ENCODE measurements at regions not wholly inside any gene's neighbourhood (a gene's known extent, or its start where the extent isn't known, plus 50 kb on each side); places are given as distances from the start of the nearest gene placed in this dataset.

GRCh38 chr3:194865061-194865460 lies 179.4 kb downstream of the FAM43A start:
- H3K4me2 ChIP-seq (ENCODE audit: low read depth, low read length, poor library complexity, severe bottlenecking): no peak overlapping the region
- TF ChIP-seq EZH2phosphoT487 (conservative IDR thresholded peaks at IDR 0.05; ENCODE audit: low read length) (no peak), CTCF (IDR thresholded peaks at IDR 0.05; ENCODE audit: insufficient read depth, low read length, poor library complexity, severe bottlenecking) (no peak)
- H3K36me3 ChIP-seq (ENCODE audit: low read length): no peaks in the 10 kb centered on the region
- H3K27me3 ChIP-seq (ENCODE audit: low read length): no peaks in the 10 kb centered on the region
- H3K27ac ChIP-seq (ENCODE audit: low read depth, low read length): no peak overlapping the region
- H3K79me2 ChIP-seq (ENCODE audit: insufficient read depth, low read length): no peaks in the 10 kb centered on the region
- H3K4me3 ChIP-seq (ENCODE audit: insufficient read depth, low read length, poor library complexity, severe bottlenecking): no peak overlapping the region
- no peaks in the 10 kb centered on the region for H3K9me3 ChIP-seq (ENCODE audit: insufficient read depth, low read length)
- H3K9ac ChIP-seq (ENCODE audit: low read length): no peak overlapping the region
- no peaks in the 10 kb centered on the region for H3K9me2 ChIP-seq (replicated peaks; ENCODE audit: insufficient read depth, low read length)
- H2AFZ ChIP-seq (ENCODE audit: low read depth, low read length, severe bottlenecking): no peak overlapping the region
- no peaks in the 10 kb centered on the region for H3F3A ChIP-seq (ENCODE audit: insufficient read depth)
- no peaks in the 10 kb centered on the region for H4K20me1 ChIP-seq (ENCODE audit: low read depth, low read length)

GRCh38 chr3:194865615-194866014 lies 179.9 kb downstream of the FAM43A start:
- TF ChIP-seq EZH2phosphoT487 (conservative IDR thresholded peaks at IDR 0.05; ENCODE audit: low read length): no peak
- TF ChIP-seq CTCF (IDR thresholded peaks at IDR 0.05; ENCODE audit: insufficient read depth, low read length, poor library complexity, severe bottlenecking): no peak
- Histone ChIP-seq H3K9ac (ENCODE audit: low read length) (no peak overlapping the region), H3K36me3 (ENCODE audit: low read length) (no peaks in the 10 kb centered on the region), H3K27ac (ENCODE audit: low read depth, low read length) (no peak overlapping the region), H3K4me3 (ENCODE audit: insufficient read depth, low read length, poor library complexity, severe bottlenecking) (no peak overlapping the region), H3K4me2 (ENCODE audit: low read depth, low read length, poor library complexity, severe bottlenecking) (no peak overlapping the region), H2AFZ (ENCODE audit: low read depth, low read length, severe bottlenecking) (no peak overlapping the region), H3K79me2 (ENCODE audit: insufficient read depth, low read length) (no peaks in the 10 kb centered on the region), H3K9me3 (ENCODE audit: insufficient read depth, low read length) (no peaks in the 10 kb centered on the region), H3K9me2 (replicated peaks; ENCODE audit: insufficient read depth, low read length) (no peaks in the 10 kb centered on the region), H4K20me1 (ENCODE audit: low read depth, low read length) (no peaks in the 10 kb centered on the region), H3F3A (ENCODE audit: insufficient read depth) (no peaks in the 10 kb centered on the region), H3K27me3 (ENCODE audit: low read length) (no peaks in the 10 kb centered on the region)

- Histone ChIP-seq H3K4me2 (ENCODE audit: low read depth, low read length, poor library complexity, severe bottlenecking) (no peak overlapping the region), H3K9me2 (replicated peaks; ENCODE audit: insufficient read depth, low read length) (no peaks in the 10 kb centered on the region)
Observed at GRCh38 chr3:194866236-194866635, 180.6 kb downstream of the FAM43A start.

More at GRCh38 chr3:194866236-194866635, 180.6 kb downstream of the FAM43A start:
- TF ChIP-seq CTCF (IDR thresholded peaks at IDR 0.05; ENCODE audit: insufficient read depth, low read length, poor library complexity, severe bottlenecking) (no peak), EZH2phosphoT487 (conservative IDR thresholded peaks at IDR 0.05; ENCODE audit: low read length) (no peak)
- Histone ChIP-seq H3K27me3 (ENCODE audit: low read length) (no peaks in the 10 kb centered on the region), H3F3A (ENCODE audit: insufficient read depth) (no peaks in the 10 kb centered on the region), H3K79me2 (ENCODE audit: insufficient read depth, low read length) (no peaks in the 10 kb centered on the region), H4K20me1 (ENCODE audit: low read depth, low read length) (no peaks in the 10 kb centered on the region), H3K4me3 (ENCODE audit: insufficient read depth, low read length, poor library complexity, severe bottlenecking) (no peak overlapping the region), H2AFZ (ENCODE audit: low read depth, low read length, severe bottlenecking) (no peak overlapping the region), H3K9me3 (ENCODE audit: insufficient read depth, low read length) (no peaks in the 10 kb centered on the region), H3K36me3 (ENCODE audit: low read length) (no peaks in the 10 kb centered on the region), H3K27ac (ENCODE audit: low read depth, low read length) (no peak overlapping the region), H3K9ac (ENCODE audit: low read length) (no peak overlapping the region)

Data from SU-DHL-6 (cell line).